Neuronal stem cell (in vitro differentiated cells): ENCODE measurements at regions not wholly inside any gene's neighbourhood (a gene's known extent, or its start where the extent isn't known, plus 50 kb on each side); places are given as distances from the start of the nearest gene placed in this dataset.

Source experiments
- DNase-seq: peaks from one replicate; pipeline ENCODE4 v3.0.0-alpha.2; 2013; ENCODE audit warnings: low spot score
- H2AFZ ChIP-seq: one replicate; pipeline ENCODE4 v1.6.1; 2013; ENCODE audit warnings: mild to moderate bottlenecking, low read length, inconsistent platforms
- H2AK5ac ChIP-seq: 2 replicates; pipeline ENCODE4 v1.6.1; 2013; ENCODE audit warnings: low read depth, mild to moderate bottlenecking, inconsistent platforms, low read length, moderate library complexity, mixed read lengths
- H2BK120ac ChIP-seq: 2 replicates; pipeline ENCODE4 v1.6.1; 2013; ENCODE audit warnings: low read depth, mild to moderate bottlenecking, inconsistent platforms, low read length, moderate library complexity, mixed read lengths
- H2BK12ac ChIP-seq: one replicate; pipeline ENCODE4 v1.6.1; 2013; ENCODE audit warnings: low read length, inconsistent platforms
- H2BK15ac ChIP-seq: 2 replicates; pipeline ENCODE4 v1.6.1; 2013; ENCODE audit warnings: mild to moderate bottlenecking, low read length, inconsistent platforms, mixed read lengths
- H2BK5ac ChIP-seq: one replicate; pipeline ENCODE4 v1.6.1; 2013; ENCODE audit warnings: inconsistent platforms, mild to moderate bottlenecking, low read length, moderate library complexity
- H3K14ac ChIP-seq: one replicate; pipeline ENCODE4 v1.6.1; 2013; ENCODE audit warnings: low read length, inconsistent platforms
- H3K18ac ChIP-seq: 2 replicates; pipeline ENCODE4 v1.6.1; 2013; ENCODE audit warnings: low read length, inconsistent platforms
- H3K23ac ChIP-seq: 2 replicates; pipeline ENCODE4 v1.6.1; 2013; ENCODE audit warnings: low read depth, mild to moderate bottlenecking, mixed read lengths, low read length, inconsistent platforms; ENCODE audit not compliant: poor library complexity
- H3K27ac ChIP-seq: replicated peaks from 3 replicates; pipeline ENCODE4 v1.5.1; 2013; ENCODE audit warnings: low read length, inconsistent platforms
- H3K27me3 ChIP-seq, 3 experiments: 2 replicates each; pipeline ENCODE4 v1.6.1; 2013; ENCODE audit warnings: low read length in 3 of 3, mild to moderate bottlenecking in 2 of 3, inconsistent platforms in 1 of 3, low read depth in 1 of 3, mixed read lengths in 1 of 3, moderate library complexity in 1 of 3; ENCODE audit not compliant: control insufficient read depth in 3 of 3, insufficient read depth in 3 of 3
- H3K36me3 ChIP-seq, 2 donors: replicated peaks in 1 of 2; 2 replicates each; pipeline ENCODE4 v1.6.1; 2013; ENCODE audit warnings: low read length in 2 of 2; ENCODE audit not compliant: control insufficient read depth in 2 of 2, insufficient read depth in 2 of 2
- H3K4ac ChIP-seq: 2 replicates; pipeline ENCODE4 v1.6.1; 2013; ENCODE audit warnings: inconsistent platforms, mild to moderate bottlenecking, low read length, moderate library complexity
- H3K4me1 ChIP-seq, 2 donors: 1 replicate in 1 of 2; 2 replicates in 1 of 2; pipeline ENCODE4 v1.6.1; 2013; ENCODE audit warnings: low read length in 2 of 2, low read depth in 1 of 2; ENCODE audit not compliant: control insufficient read depth in 2 of 2, insufficient read depth in 1 of 2
- H3K4me2 ChIP-seq: one replicate; pipeline ENCODE4 v1.6.1; 2013; ENCODE audit warnings: mild to moderate bottlenecking, low read length, inconsistent platforms; ENCODE audit not compliant: insufficient read depth, poor library complexity, severe bottlenecking
- H3K4me3 ChIP-seq, 2 donors: 2 replicates each; pipeline ENCODE4 v1.5.1; 2013; ENCODE audit warnings: low read length in 2 of 2, mild to moderate bottlenecking in 2 of 2, inconsistent platforms in 1 of 2, moderate library complexity in 1 of 2
- H3K79me1 ChIP-seq: one replicate; pipeline ENCODE4 v1.6.1; 2013; ENCODE audit warnings: low read depth, mild to moderate bottlenecking, inconsistent platforms, low read length, moderate library complexity
- H3K9ac ChIP-seq: one replicate; pipeline ENCODE4 v1.6.1; 2013; ENCODE audit warnings: mild to moderate bottlenecking, low read depth, low read length, inconsistent platforms; ENCODE audit not compliant: poor library complexity
- H3K9me3 ChIP-seq, 2 donors: replicated peaks in 1 of 2; 2 replicates each; pipeline versions ENCODE3 to v1.6.1; 2013; ENCODE audit warnings: low read length in 2 of 2, mild to moderate bottlenecking in 2 of 2, inconsistent platforms in 1 of 2, low read depth in 1 of 2, mixed read lengths in 1 of 2, moderate library complexity in 1 of 2; ENCODE audit not compliant: control insufficient read depth in 2 of 2, insufficient read depth in 1 of 2
- H4K8ac ChIP-seq: one replicate; pipeline ENCODE4 v1.6.1; 2013; ENCODE audit warnings: low read depth, mild to moderate bottlenecking, inconsistent platforms, low read length, moderate library complexity
- H4K91ac ChIP-seq: one replicate; pipeline ENCODE4 v1.6.1; 2013; ENCODE audit warnings: low read length, low read depth, mild to moderate bottlenecking, inconsistent platforms; ENCODE audit not compliant: poor library complexity
- WGBS, 2 donors: extraction: QIAGEN DNeasy Blood & Tissue Kit; methylation state at CpG; one replicate each; pipeline ENCODE4 v1.1.7; 2013; ENCODE audit warnings: missing lambda C conversion rate in 2 of 2, mixed read lengths in 1 of 2; ENCODE audit not compliant: insufficient read length in 2 of 2, insufficient replicate concordance in 1 of 2; ENCODE audit errors: extremely low coverage in 2 of 2; 5-methylcytosine and 5-hydroxymethylcytosine counted together

DNA sequence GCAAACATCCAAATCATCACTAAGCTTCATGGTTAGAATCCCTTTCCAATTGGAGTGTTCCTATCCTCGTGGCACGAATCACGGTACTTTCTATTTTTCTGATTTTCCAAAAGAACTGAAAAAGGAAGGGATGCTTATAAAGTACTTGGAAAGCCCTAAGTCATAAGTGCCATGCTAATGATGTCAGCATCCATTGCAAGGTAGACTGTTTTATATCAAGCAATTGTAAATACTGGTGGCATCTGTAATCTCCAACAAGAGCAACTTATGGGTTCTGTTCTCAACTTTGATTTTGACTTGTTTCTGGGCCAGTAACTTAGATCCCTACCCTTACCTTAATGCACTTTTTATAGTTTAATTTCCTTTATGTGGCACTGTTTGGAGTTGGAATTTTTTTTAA, 619.5 kb downstream of the BCL11A start:
- Histone ChIP-seq H3K4me1 (peaks cover 0 to 4% of the 10 kb centered on the region in 2 donors), H3K23ac (no peak overlapping the region), H2BK15ac (no peak overlapping the region), H3K79me1 (no peaks in the 10 kb centered on the region), H2BK5ac (no peak overlapping the region), H3K27ac (no peak overlapping the region), H3K14ac (no peak overlapping the region), H3K36me3 (no peaks in the 10 kb centered on the region), H3K9me3 (no peaks in the 10 kb centered on the region), H3K4me3 (no peak overlapping the region), H3K18ac (no peak overlapping the region), H4K8ac (no peak overlapping the region), H2AK5ac (no peak overlapping the region), H3K27me3 (no peaks in the 10 kb centered on the region), H3K9ac (no peak overlapping the region), H3K4me2 (no peak overlapping the region), H4K91ac (no peak overlapping the region), H2BK120ac (no peak overlapping the region), H2BK12ac (no peak overlapping the region), H2AFZ (no peak overlapping the region), H3K4ac (no peak overlapping the region)
- no CpG with 5 or more reads among the region's 3 CpGs for WGBS, 2 donors
- DNase-seq = no peak

DNA sequence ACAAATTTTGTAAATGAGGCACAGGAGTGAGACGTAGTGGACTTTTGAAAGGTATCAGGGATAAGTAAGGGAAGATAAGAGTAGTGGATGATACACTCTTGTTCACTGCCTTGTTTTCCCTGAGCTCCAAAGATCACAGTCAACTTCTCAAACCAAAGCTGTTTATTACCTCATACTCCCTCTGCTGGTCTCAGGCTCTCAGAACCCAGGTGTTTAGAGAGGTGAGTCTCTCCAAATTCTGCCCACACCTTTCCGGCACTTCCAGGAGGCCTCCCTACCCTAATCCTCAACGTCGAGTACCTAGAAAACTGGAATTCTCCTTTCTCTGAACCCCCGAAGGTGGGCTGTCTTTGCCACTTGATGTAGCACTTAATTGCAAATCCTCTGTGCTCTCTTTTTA, 621.1 kb downstream of the BCL11A start:
- Histone ChIP-seq H3K4ac (no peak overlapping the region), H2BK120ac (no peak overlapping the region), H3K9ac (no peak overlapping the region), H3K79me1 (no peaks in the 10 kb centered on the region), H2BK15ac (no peak overlapping the region), H3K4me3 (no peak overlapping the region), H2AFZ (no peak overlapping the region), H3K14ac (no peak overlapping the region), H2AK5ac (no peak overlapping the region), H4K8ac (no peak overlapping the region), H2BK12ac (no peak overlapping the region), H3K4me1 (peaks cover 0 to 4% of the 10 kb centered on the region in 2 donors), H3K23ac (no peak overlapping the region), H3K4me2 (no peak overlapping the region), H3K36me3 (no peaks in the 10 kb centered on the region), H3K27me3 (no peaks in the 10 kb centered on the region), H4K91ac (no peak overlapping the region), H3K27ac (no peak overlapping the region), H2BK5ac (no peak overlapping the region), H3K9me3 (no peaks in the 10 kb centered on the region), H3K18ac (no peak overlapping the region)
- no peak for DNase-seq
- WGBS, 2 donors = no CpG with 5 or more reads among the region's 5 CpGs

- Histone ChIP-seq H3K27me3 (no peaks in the 10 kb centered on the region), H3K18ac (no peak overlapping the region), H3K79me1 (no peaks in the 10 kb centered on the region), H2AK5ac (no peak overlapping the region), H4K8ac (no peak overlapping the region), H3K4me3 (no peak overlapping the region), H3K4me1 (no peaks in the 10 kb centered on the region), H3K27ac (no peak overlapping the region), H4K91ac (no peak overlapping the region), H3K36me3 (no peaks in the 10 kb centered on the region), H3K9ac (no peak overlapping the region), H3K9me3 (no peaks in the 10 kb centered on the region), H2AFZ (no peak overlapping the region), H3K4ac (no peak overlapping the region), H3K23ac (no peak overlapping the region), H2BK15ac (no peak overlapping the region), H3K14ac (no peak overlapping the region), H3K4me2 (no peak overlapping the region), H2BK12ac (no peak overlapping the region), H2BK5ac (no peak overlapping the region), H2BK120ac (no peak overlapping the region)
- no peak for DNase-seq
- WGBS, 2 donors = no CpG with 5 or more reads among the region's 4 CpGs
Measured at GRCh38 chr2:59930430-59930829, 623.0 kb downstream of the BCL11A start.

GRCh38 chr2:59926731-59927130, 626.7 kb downstream of the BCL11A start:
- Histone ChIP-seq H3K36me3 (no peaks in the 10 kb centered on the region), H3K4me1 (no peaks in the 10 kb centered on the region), H3K4me3 (no peak overlapping the region), H3K9me3 (no peaks in the 10 kb centered on the region), H3K9ac (no peak overlapping the region), H2BK15ac (no peak overlapping the region), H2AFZ (no peak overlapping the region), H3K27ac (no peak overlapping the region), H3K4me2 (no peak overlapping the region), H4K8ac (no peak overlapping the region), H2BK5ac (no peak overlapping the region), H3K18ac (no peak overlapping the region), H3K23ac (no peak overlapping the region), H2BK12ac (no peak overlapping the region), H2BK120ac (no peak overlapping the region), H4K91ac (no peak overlapping the region), H3K79me1 (no peaks in the 10 kb centered on the region), H3K14ac (no peak overlapping the region), H2AK5ac (no peak overlapping the region), H3K4ac (no peak overlapping the region), H3K27me3 (no peaks in the 10 kb centered on the region)
- DNase-seq = no peak
- WGBS, 2 donors = no CpG with 5 or more reads among the region's 13 CpGs
